ENCODE measurements at regions not wholly inside any gene's neighbourhood (a gene's known extent, or its start where the extent isn't known, plus 50 kb on each side); places are given as distances from the start of the nearest gene placed in this dataset.

GRCh38 chr5:2899311-2899710 is 147.8 kb upstream of the IRX2 start:
- ChIA-PET POLR2A (no interaction called here), CTCF (no interaction called here)
- no peaks in the 10 kb centered on the region for H3K27me3 ChIP-seq (replicated peaks in 1 of 4; ENCODE audit: control extremely low read depth in 1 of 4, control insufficient read depth in 3 of 4, insufficient read depth in 4 of 4, low read length in 3 of 4)
- H4K20me1 ChIP-seq (ENCODE audit: control insufficient read depth, insufficient read depth, low read length, poor library complexity, severe bottlenecking), result no peaks in the 10 kb centered on the region
- no peak for ATAC-seq (ENCODE audit: low read depth)
- Mint-ChIP-seq H3K27me3 (no peaks in the 10 kb centered on the region), H3K9me3 (ENCODE audit: insufficient read depth) (peaks cover 3% of the 10 kb centered on the region), H3K4me1 (no peaks in the 10 kb centered on the region), H3K4me3 (no peak overlapping the region), H3K27ac (no peak overlapping the region)
- WGBS (ENCODE audit: insufficient coverage), result 92% methylated on average over 9 of the region's 9 CpGs
- TF ChIP-seq, protein P1, sequence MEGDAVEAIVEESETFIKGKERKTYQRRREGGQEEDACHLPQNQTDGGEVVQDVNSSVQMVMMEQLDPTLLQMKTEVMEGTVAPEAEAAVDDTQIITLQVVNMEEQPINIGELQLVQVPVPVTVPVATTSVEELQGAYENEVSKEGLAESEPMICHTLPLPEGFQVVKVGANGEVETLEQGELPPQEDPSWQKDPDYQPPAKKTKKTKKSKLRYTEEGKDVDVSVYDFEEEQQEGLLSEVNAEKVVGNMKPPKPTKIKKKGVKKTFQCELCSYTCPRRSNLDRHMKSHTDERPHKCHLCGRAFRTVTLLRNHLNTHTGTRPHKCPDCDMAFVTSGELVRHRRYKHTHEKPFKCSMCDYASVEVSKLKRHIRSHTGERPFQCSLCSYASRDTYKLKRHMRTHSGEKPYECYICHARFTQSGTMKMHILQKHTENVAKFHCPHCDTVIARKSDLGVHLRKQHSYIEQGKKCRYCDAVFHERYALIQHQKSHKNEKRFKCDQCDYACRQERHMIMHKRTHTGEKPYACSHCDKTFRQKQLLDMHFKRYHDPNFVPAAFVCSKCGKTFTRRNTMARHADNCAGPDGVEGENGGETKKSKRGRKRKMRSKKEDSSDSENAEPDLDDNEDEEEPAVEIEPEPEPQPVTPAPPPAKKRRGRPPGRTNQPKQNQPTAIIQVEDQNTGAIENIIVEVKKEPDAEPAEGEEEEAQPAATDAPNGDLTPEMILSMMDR (IDR thresholded peaks at IDR 0.05), result no peak
- no peak for TF ChIP-seq EZH2 (IDR thresholded peaks at IDR 0.05; ENCODE audit: borderline replicate concordance, insufficient read depth, low read depth, low read length, poor library complexity, severe bottlenecking)
- no peak overlapping the region for H3K4me3 ChIP-seq (ENCODE audit: control extremely low read depth in 1 of 5, extremely low read depth in 1 of 5, insufficient read depth in 1 of 5, low read depth in 2 of 5, low read length in 4 of 5)
- H3K4me1 ChIP-seq (ENCODE audit: control insufficient read depth in 2 of 2, insufficient read depth in 2 of 2, low read length in 2 of 2), result no peaks in the 10 kb centered on the region
- no peak for DNase-seq
- H3K79me2 ChIP-seq (ENCODE audit: control insufficient read depth, insufficient read depth, low read length), result no peaks in the 10 kb centered on the region
- H3K4me2 ChIP-seq (replicated peaks; ENCODE audit: low read depth, low read length, poor library complexity, severe bottlenecking), result no peak overlapping the region
- H3K27ac ChIP-seq (ENCODE audit: low read length in 2 of 2), result no peak overlapping the region
- no peaks in the 10 kb centered on the region for H3K36me3 ChIP-seq (replicated peaks in 1 of 2; ENCODE audit: control extremely low read depth in 1 of 2, control insufficient read depth in 1 of 2, extremely low read depth in 1 of 2, insufficient read depth in 2 of 2, low read length in 1 of 2)
- H3K9me3 ChIP-seq (ENCODE audit: control extremely low read depth in 1 of 3, control insufficient read depth in 2 of 3, insufficient read depth in 1 of 3, low read length in 2 of 3), result peaks cover 0 to 67% (median 0%) of the 10 kb centered on the region in 3 donors
- intact Hi-C loops (cut with micrococcal nuclease), result no loop called here
- H2AFZ ChIP-seq (ENCODE audit: insufficient read depth, low read depth, low read length, poor library complexity, severe bottlenecking), result no peak overlapping the region
- H3K9ac ChIP-seq (ENCODE audit: low read length), result no peak overlapping the region

DNA sequence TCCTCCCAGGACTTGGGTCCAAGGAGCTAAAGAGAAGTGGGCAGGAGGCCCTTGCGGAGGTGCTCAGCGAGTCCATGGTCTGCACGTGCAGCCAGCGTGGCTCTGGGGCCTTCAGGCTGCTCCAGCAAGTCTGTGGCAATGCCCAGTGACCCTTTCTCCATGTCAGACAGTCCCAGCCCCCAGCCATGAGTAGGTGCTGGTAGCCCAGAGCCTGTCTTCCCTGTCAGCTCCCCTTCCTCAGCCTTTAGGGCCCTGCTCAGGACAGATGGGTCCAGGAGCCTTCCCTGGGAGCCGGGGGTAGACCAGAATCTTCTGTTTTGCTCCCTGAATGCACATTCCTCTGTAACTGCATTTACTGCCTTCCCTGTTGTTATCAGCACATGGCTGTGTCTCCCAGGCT is 147.2 kb upstream of the IRX2 start:
- H3K79me2 ChIP-seq (ENCODE audit: control insufficient read depth, insufficient read depth, low read length), result no peaks in the 10 kb centered on the region
- H3K4me2 ChIP-seq (replicated peaks; ENCODE audit: low read depth, low read length, poor library complexity, severe bottlenecking), result no peak overlapping the region
- Mint-ChIP-seq H3K4me1 (no peaks in the 10 kb centered on the region), H3K27me3 (no peaks in the 10 kb centered on the region), H3K9me3 (ENCODE audit: insufficient read depth) (peaks cover 3% of the 10 kb centered on the region), H3K4me3 (no peak overlapping the region), H3K27ac (no peak overlapping the region)
- H3K9ac ChIP-seq (ENCODE audit: low read length), result no peak overlapping the region
- no peak for DNase-seq
- H3K27me3 ChIP-seq (replicated peaks in 1 of 4; ENCODE audit: control extremely low read depth in 1 of 4, control insufficient read depth in 3 of 4, insufficient read depth in 4 of 4, low read length in 3 of 4), result no peaks in the 10 kb centered on the region
- no peaks in the 10 kb centered on the region for H4K20me1 ChIP-seq (ENCODE audit: control insufficient read depth, insufficient read depth, low read length, poor library complexity, severe bottlenecking)
- no peak overlapping the region for H3K4me3 ChIP-seq (ENCODE audit: control extremely low read depth in 1 of 5, extremely low read depth in 1 of 5, insufficient read depth in 1 of 5, low read depth in 2 of 5, low read length in 4 of 5)
- no peaks in the 10 kb centered on the region for H3K4me1 ChIP-seq (ENCODE audit: control insufficient read depth in 2 of 2, insufficient read depth in 2 of 2, low read length in 2 of 2)
- ChIA-PET CTCF (no interaction called here), POLR2A (no interaction called here)
- H2AFZ ChIP-seq (ENCODE audit: insufficient read depth, low read depth, low read length, poor library complexity, severe bottlenecking), result no peak overlapping the region
- H3K36me3 ChIP-seq (replicated peaks in 1 of 2; ENCODE audit: control extremely low read depth in 1 of 2, control insufficient read depth in 1 of 2, extremely low read depth in 1 of 2, insufficient read depth in 2 of 2, low read length in 1 of 2), result no peaks in the 10 kb centered on the region
- no peak overlapping the region for H3K27ac ChIP-seq (ENCODE audit: low read length in 2 of 2)
- intact Hi-C loops (cut with micrococcal nuclease), result no loop called here
- TF ChIP-seq, protein P1 (IDR thresholded peaks at IDR 0.05), result no peak
- no peak for TF ChIP-seq EZH2 (IDR thresholded peaks at IDR 0.05; ENCODE audit: borderline replicate concordance, insufficient read depth, low read depth, low read length, poor library complexity, severe bottlenecking)
- peaks cover 0 to 62% (median 0%) of the 10 kb centered on the region in 3 donors for H3K9me3 ChIP-seq (ENCODE audit: control extremely low read depth in 1 of 3, control insufficient read depth in 2 of 3, insufficient read depth in 1 of 3, low read length in 2 of 3)
- 78% methylated on average over 5 of the region's 5 CpGs for WGBS (ENCODE audit: insufficient coverage)
- no peak for ATAC-seq (ENCODE audit: low read depth)
